ENCODE measurements at regions not wholly inside any gene's neighbourhood (a gene's known extent, or its start where the extent isn't known, plus 50 kb on each side); places are given as distances from the start of the nearest gene placed in this dataset.

DNA sequence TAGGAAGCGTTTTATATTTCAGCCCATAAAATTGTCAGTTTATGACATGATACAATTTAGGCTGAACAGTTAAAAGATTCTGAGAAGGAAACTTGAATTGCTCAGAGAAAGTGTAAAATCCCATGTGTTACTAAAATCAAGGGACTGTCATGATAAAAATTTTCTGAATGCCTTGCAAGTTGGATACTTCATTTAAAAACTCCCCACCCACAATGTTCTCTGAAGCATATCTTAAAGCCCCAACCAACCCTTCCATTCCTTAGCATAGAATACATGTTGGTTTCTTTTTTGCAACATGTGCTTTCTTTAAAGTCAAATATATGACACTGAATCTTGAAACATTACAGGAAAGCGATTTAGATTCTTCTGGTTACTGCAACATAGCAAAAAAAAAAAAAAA, 97.4 kb downstream of the MRPL39 start:
- TF ChIP-seq, protein P1, sequence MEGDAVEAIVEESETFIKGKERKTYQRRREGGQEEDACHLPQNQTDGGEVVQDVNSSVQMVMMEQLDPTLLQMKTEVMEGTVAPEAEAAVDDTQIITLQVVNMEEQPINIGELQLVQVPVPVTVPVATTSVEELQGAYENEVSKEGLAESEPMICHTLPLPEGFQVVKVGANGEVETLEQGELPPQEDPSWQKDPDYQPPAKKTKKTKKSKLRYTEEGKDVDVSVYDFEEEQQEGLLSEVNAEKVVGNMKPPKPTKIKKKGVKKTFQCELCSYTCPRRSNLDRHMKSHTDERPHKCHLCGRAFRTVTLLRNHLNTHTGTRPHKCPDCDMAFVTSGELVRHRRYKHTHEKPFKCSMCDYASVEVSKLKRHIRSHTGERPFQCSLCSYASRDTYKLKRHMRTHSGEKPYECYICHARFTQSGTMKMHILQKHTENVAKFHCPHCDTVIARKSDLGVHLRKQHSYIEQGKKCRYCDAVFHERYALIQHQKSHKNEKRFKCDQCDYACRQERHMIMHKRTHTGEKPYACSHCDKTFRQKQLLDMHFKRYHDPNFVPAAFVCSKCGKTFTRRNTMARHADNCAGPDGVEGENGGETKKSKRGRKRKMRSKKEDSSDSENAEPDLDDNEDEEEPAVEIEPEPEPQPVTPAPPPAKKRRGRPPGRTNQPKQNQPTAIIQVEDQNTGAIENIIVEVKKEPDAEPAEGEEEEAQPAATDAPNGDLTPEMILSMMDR (conservative IDR thresholded peaks at IDR 0.05; ENCODE audit: low read length): no peak
- TF ChIP-seq EZH2phosphoT487 (IDR thresholded peaks at IDR 0.05; ENCODE audit: borderline replicate concordance): no peak

Measured in Loucy (cell line).